SKM-1 treated with dmso at 0.1 percent for 144 hours (cell line): ENCODE measurements at regions not wholly inside any gene's neighbourhood (a gene's known extent, or its start where the extent isn't known, plus 50 kb on each side); places are given as distances from the start of the nearest gene placed in this dataset.

Experiments
- DNase-seq: peaks from one replicate; lab custom pipeline; 2025; ENCODE audit not compliant: unreplicated experiment; lab: John Stamatoyannopoulos, UW

- no peak for DNase-seq
Measured at GRCh38 chrX:87727620-87728019, 210.0 kb downstream of the KLHL4 start.

- DNase-seq: no peak
Measured at GRCh38 chrX:87728024-87728423, 210.4 kb downstream of the KLHL4 start.

- no peak for DNase-seq
Measured at GRCh38 chrX:87728459-87728858, 210.9 kb downstream of the KLHL4 start.

GRCh38 chrX:87732133-87732532 is 214.5 kb downstream of the KLHL4 start:
- DNase-seq: no peak

GRCh38 chrX:87736576-87736975 is 219.0 kb downstream of the KLHL4 start:
- no peak for DNase-seq

DNA sequence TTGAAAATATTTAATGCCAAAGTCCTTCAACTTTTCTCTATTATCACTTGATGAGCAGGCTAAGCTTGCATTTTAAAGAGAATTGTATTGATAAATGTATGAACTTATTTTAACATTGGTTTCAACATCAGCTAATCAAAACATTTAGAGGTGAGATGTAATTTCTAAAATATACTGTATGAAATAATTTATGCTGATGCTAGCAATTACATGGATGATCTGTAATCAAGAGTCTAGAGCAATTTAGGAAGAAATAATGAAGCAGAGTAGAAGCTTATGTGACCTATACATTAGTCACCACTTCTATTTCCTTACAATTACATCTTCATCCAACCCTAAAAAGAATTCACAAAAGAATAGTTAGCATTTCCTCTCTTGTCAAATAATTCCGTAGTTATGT is 226.8 kb downstream of the KLHL4 start:
- DNase-seq: no peak

DNA sequence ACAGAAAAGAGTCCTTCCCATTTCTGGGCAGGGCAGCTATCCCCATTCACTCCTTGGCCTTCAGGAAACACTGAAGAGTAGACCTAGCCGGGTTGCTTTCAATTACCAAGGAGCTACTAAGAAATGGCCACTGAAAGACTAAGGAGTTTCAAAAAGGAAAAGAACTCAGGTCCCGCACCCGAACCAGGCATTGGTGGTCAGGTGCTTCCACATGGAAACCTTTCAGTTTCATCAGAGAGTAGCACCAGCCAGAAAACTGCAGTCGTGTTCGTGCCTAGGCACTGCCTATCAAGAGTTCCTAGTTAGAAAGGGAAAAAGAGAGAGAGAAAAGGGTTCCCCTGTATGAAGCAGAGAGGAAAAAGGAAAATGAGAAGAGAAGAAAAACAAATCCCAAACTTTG is 237.9 kb downstream of the KLHL4 start:
- no peak for DNase-seq

- no peak for DNase-seq
Measured at GRCh38 chrX:87788976-87789375, 271.4 kb downstream of the KLHL4 start.

- no peak for DNase-seq
Measured at GRCh38 chrX:87798039-87798438, 280.4 kb downstream of the KLHL4 start.

- no peak for DNase-seq
Measured at GRCh38 chrX:87805829-87806490, 288.4 kb downstream of the KLHL4 start.

GRCh38 chrX:87808576-87809243 is 291.1 kb downstream of the KLHL4 start:
- DNase-seq: no peak

DNA sequence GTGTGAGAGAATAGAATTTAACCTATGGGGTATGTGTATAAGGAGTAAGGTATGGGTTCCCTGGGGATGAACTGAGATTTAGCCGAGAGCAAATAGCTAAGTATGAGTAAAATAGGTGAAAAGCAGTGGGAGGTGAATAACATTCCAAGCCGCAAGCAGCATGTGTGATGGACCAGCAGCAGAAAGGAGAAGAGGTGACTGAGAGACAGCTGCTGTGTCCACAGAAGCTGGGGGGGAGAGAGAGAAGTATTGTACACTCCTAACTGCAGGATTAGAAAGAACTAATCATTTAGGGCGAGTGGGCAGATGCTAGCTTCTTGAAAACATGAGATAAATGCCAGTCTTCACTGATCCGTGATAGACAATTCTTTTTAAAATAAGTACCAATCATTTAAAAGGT is 296.0 kb downstream of the KLHL4 start:
- no peak for DNase-seq

DNA sequence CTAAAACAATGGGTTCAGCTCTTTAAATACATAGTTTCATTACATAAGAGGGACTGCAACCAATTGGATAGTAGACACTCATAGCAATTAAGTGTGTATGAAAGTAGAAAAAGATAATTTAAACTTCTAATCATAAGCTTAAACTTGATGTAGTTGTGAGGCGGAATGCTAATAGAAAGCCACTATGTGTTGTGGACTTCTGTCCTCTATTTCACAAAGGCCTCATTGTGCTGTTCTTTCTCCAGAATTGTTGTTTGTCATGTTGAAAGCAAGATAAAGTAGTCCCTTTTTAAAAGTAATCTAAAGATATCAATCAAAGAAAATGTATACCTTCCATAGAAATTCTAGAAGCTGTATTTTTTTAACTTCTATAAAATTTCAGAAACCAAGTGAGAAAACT is 329.4 kb downstream of the KLHL4 start:
- DNase-seq: no peak

GRCh38 chrX:87873347-87873941 is 355.8 kb downstream of the KLHL4 start:
- DNase-seq: no peak

- no peak for DNase-seq
Measured at GRCh38 chrX:87874043-87874442, 356.4 kb downstream of the KLHL4 start.

GRCh38 chrX:87878926-87879325 is 361.3 kb downstream of the KLHL4 start:
- DNase-seq: no peak

DNA sequence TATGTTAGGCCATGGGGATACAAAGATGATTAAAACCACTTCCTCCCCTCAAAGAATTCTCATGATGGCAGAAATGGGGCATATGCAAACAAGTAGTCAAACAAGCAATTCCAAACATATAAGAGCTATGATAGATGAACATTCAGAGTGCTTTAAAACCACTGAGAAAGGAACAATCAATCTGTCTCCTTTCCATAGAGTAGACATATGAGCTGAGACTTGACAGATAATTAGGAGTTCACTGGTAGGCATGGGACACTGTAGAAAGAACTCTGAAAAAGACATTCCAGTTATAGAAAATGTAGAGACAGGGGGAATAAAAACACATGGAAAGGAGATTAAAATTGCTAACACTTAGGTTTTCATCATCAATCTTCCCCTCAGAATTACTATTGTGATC is 372.8 kb downstream of the KLHL4 start:
- no peak for DNase-seq

DNA sequence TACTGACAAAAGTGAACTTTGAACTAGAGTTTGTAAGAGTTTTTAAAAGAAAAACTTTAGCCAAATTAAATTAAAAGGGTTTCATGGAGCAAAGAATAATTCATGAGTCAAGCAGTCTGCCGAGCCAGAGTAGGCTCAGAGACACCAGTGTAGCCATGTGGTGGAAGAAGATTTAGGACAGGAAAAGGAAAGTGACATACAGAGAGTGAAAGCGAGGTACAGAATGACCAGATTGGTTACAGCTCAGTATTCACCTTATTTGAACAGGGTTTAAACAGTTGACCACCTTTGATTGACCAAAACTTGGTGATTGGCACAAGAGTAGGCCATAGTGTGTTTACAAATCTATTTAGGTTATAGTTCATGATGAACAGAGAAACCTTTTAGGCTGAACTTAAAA is 377.8 kb downstream of the KLHL4 start:
- no peak for DNase-seq

- DNase-seq: no peak
Measured at GRCh38 chrX:87896057-87896456, 378.5 kb downstream of the KLHL4 start.

GRCh38 chrX:87900320-87900908 is 382.8 kb downstream of the KLHL4 start:
- DNase-seq: no peak

DNA sequence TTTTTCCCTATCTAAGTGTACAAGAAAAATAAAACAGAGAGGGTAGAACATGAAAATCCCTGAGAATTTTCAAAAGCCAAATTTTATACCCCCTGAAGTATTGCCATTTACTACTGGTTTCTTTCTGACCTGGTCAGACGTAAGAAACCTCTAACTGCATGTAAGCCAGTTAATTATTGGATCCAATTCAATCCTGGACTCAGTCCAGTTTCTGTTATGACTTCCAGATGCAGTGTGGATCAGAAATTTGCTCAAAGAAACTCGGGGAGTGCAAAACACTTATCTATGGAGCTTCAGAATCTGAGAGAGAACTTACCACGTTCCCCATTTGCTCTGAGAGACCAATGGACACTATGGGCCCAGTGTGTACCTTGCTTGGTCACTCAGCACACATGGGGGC is 383.5 kb downstream of the KLHL4 start:
- DNase-seq: no peak

- no peak for DNase-seq
Measured at GRCh38 chrX:87914726-87915125, 397.1 kb downstream of the KLHL4 start.
